GOT3 (cell line): ENCODE measurements at regions not wholly inside any gene's neighbourhood (a gene's known extent, or its start where the extent isn't known, plus 50 kb on each side); places are given as distances from the start of the nearest gene placed in this dataset.

Experiments
- DNase-seq: peaks from one replicate; lab custom pipeline; 2025; ENCODE audit warnings: mixed read lengths; lab: John Stamatoyannopoulos, UW

- DNase-seq: no peak
These were observed 662.9 kb downstream of the INHBA start for GRCh38 chr7:41039981-41040380.

DNA sequence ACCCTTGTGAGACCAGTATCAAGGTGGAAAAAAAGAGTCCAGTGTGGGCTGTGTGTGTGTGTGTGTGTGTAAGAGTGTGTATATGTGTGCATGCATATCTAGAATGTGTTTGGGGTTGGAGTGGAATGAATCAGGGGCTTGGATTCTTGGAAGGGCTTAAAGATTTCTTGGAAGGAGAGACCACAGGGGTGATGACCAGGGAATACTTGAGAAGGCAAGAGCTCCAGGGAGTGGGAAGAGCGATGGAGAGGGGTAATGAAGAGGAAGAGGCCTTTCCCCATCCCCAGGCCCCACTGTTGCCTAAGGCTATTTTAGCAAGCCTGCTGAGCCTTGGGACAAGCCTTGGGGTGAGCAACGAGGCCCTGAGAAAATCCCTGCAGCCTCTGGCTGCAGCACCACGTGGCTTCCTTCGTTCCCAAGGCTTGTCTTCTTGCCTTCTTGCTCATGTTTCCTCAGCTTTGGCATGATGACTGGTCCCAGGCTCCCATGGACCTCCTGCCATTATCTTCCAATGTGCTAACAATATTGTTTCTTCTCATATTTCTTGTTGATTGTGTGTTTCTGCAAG lies 663.4 kb downstream of the INHBA start:
- DNase-seq: no peak

DNA sequence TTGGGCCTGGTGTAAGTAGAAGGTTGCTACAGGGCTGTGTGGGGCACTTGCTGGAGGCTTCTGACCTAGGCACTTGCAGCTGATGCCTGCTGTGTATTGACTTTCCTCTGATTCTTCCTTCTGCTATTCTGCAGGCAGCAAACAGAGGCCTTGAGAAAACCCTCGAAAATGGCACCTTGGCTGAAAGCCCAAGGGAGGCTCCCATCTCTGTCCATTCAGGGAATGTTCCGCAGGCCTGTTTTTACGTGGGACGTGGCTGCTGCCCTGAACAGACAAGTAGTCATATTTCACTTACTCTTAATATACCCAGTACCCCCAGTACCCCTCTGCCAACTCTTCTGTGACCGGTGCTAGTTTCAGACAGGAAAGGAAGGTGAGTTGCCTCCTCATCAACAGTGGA lies 664.7 kb downstream of the INHBA start:
- DNase-seq: no peak

DNA sequence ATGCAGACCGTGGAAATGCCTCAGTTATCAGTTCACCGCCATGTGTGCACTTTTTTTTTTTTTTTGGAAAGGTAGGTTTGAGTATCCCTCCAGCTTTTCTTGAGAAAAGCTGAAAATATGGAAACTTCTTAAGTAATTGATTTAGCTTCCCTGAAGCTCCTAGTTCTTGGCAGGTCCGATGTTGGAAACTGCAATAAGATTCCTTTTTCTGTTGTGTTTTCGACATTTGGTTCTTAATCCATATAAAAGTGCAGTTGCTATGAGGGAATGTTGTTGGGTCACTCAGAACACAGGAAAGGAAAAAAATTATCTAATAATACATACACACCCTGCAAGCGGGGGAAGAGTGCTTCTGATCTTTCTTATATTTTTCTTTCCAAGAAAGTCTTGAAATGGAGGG lies 665.2 kb downstream of the INHBA start:
- DNase-seq: no peak

- no peak for DNase-seq
These were observed 667.1 kb downstream of the INHBA start for GRCh38 chr7:41035794-41036193.

DNA sequence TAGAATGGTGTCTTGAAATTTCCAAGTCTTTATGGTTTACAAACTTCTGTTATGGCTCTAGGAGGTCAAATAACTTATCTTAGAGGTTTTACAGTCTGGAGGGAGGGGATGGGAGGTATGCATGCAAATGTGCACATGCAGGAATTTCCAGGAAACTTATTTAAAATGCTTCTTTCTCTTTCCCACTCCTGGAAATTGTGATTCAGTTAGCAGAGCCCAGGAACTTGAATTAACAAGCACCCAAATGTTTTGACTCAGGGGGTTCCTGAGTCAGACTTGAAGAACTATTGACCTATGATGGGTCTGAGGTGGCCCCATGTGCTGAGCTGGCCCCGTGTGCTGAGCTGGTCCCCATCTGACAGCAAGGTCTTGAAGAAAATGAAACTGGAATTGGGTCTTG lies 669.4 kb downstream of the INHBA start:
- no peak for DNase-seq

GRCh38 chr7:41030673-41031072 lies 672.2 kb downstream of the INHBA start:
- no peak for DNase-seq

GRCh38 chr7:41029072-41029499 lies 673.8 kb downstream of the INHBA start:
- DNase-seq: no peak

DNA sequence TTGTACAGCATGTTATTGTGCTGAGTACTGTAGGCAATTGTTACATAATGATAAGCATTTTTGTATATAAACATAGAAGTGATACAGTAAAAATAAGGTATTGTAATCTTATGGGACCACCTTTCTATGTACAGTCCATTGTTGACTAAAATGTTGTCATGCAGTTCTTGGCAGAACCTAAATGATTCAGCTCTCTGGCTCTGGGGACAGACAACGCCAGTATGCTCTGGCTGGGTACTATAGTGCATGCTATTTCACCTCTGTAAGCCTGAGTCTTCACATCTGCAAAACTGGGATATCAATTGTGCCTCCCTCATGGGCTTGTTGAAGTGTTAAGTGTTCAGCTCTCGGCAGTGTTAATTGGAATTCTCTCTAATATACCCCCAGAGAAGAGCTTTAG lies 674.3 kb downstream of the INHBA start:
- DNase-seq: no peak

DNA sequence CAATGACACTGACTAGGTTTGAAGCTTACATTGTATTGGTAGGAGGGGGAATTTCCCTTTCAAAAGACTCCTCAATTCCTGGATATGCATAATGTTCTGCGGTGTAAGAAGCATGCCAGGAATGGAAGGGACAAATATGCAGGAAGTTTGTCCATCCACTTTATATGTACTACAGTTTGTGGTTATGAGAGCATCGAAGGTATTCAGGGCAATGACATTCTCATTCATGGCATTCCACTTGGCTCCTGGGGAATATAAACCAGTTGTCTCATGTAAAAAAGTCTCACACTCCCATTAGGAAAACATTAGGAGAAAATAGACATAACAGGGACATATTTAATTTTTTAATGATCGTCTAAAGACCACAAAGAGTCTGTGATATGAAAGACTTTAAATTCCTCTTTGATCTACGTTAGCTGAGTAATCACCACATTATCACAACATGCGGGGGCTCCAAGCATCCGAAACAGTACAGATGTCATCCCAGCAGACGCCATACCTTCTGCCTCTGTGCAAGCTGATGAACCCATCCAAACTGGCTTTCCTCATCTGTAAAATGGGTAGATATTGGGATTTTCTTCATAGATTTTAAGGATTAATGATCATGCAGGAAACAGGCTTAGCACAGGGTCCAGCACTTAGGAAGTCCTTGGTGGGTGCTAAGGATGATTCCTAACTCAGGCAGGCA lies 675.3 kb downstream of the INHBA start:
- DNase-seq: no peak

- DNase-seq: no peak
These were observed 678.8 kb downstream of the INHBA start for GRCh38 chr7:41024126-41024525.

GRCh38 chr7:41020056-41020455 lies 682.8 kb downstream of the INHBA start:
- DNase-seq: no peak

- DNase-seq: no peak
These were observed 689.8 kb downstream of the INHBA start for GRCh38 chr7:41013117-41013516.

DNA sequence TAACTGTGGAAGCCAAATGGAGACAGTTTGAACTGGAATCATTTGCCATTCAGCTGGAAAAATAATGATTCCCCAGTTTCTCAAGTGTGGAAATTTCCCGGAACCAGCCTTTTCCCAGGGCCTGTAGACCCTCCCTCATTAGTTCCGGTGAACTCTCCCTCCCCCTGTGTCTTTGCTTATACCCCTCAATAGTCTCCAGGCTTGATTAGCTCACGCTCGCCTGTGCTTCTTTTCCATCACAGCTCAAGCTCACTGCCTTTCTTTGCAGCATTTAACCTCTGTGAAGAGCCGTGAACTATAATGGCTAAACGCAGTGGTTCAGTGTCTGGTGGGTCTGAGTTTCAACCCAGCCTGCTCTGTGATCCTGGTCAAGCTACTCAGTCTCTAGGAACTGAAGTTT lies 690.8 kb downstream of the INHBA start:
- no peak for DNase-seq

DNA sequence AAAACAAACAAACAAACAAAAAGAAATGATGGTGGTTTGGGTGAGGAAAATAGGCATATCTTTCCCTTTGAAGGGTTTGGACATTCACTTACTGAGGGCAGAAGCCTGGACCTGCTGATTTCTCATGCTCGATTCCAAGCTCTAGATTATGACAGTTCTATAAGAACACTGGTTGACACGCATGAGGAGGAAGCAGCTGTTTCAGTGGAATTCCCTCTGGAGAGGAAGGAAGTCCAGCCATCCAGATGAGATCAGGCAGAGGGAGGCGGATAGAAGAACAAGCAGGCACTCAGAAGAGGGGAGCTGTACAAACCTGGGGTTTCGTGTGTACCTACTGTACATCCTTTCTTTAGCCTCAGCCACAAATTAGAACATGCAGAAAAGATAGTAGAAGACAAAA lies 691.9 kb downstream of the INHBA start:
- DNase-seq: no peak

- DNase-seq: no peak
These were observed 692.5 kb downstream of the INHBA start for GRCh38 chr7:41010418-41010817.

DNA sequence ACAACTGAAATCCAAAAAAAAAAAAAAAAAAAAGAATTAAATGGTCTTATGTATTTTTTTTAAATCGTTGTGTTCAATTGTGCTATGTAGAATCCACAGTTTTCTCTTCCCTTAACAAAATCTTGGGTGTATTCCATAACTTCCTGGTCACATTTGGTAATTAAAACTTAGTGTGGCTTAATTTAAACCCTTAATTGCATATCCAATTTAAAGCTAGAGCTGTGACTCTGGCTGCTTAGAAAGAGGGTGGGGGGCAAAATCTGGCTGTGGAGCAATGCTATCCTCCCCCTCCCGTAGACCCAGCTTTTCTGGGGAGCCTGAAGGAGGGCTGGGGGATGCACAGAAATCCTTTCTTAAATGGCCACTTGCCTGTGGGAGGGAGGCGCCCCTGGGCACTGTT lies 695.1 kb downstream of the INHBA start:
- DNase-seq: no peak

- no peak for DNase-seq
These were observed 695.5 kb downstream of the INHBA start for GRCh38 chr7:41007351-41007751.

- no peak for DNase-seq
These were observed 696.4 kb downstream of the INHBA start for GRCh38 chr7:41006306-41006995.

- no peak for DNase-seq
These were observed 697.5 kb downstream of the INHBA start for GRCh38 chr7:41005374-41005901.

DNA sequence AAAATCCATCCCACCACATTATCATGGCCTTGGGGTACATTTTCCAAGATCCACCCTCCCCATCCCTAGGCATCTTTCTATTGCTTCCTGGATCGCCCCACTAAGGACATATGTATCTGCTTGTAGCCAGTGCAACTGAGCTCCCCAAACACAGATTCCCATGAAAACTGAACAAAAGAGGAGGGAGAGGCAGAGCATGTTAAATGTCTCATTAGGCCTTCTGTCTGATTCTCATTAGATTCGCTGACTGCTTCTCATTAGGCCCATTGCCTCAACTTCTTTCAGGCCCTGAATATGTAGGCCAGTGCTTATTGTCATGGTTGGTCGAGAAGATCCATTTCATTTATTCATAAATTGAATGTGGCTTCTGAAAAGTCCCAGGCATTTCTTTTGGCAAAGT lies 698.9 kb downstream of the INHBA start:
- no peak for DNase-seq

GRCh38 chr7:41003611-41003940 lies 699.3 kb downstream of the INHBA start:
- no peak for DNase-seq
